HG02610 (cell line): ENCODE measurements at regions not wholly inside any gene's neighbourhood (a gene's known extent, or its start where the extent isn't known, plus 50 kb on each side); places are given as distances from the start of the nearest gene placed in this dataset.

Source experiments
- ATAC-seq: cut with Tn5 transposase; IDR thresholded peaks from one replicate; pipeline ENCODE4 v1.9.1; 2021; ENCODE audit warnings: mild to moderate bottlenecking, moderate library complexity; ENCODE audit not compliant: unreplicated experiment

DNA sequence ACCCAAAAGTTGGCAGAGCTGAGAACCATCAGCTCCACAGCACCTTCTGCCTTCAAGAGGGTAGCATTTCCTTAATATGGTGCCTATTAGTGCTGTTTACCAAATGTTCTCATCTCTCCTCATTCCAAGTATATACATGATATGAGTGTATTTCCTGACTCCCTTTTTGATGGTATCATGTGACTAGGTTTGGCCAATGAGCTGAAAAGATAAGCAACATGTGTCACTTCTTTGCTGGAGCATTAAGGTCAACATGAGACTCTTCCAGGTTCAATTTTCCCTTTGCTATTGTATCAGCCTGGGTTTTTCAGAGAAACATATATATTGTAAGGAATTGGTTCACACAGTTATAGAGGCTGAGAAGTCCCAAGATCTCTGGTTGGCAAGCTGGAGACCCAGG, 310.9 kb downstream of the HRH4 start:
- ATAC-seq = no peak

DNA sequence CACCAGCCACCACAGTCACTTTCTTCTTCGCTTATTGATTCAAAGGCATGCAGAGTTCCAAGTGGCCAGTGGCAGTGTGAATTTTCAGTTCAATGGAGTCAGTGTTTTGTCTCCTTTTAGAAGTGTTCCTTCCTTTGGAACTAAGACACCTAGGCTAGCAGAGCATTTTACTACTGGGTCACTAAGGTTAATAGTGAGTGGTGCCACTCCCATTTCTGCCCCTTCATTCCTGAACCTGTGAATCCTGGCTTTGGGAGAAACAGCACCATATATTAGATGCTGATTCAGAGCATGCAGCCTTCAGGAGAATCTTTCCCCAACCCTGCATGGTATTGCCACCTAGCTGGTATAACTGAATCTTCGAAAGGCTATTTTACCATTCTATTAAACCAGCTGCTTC, 312.7 kb downstream of the HRH4 start:
- ATAC-seq = no peak

DNA sequence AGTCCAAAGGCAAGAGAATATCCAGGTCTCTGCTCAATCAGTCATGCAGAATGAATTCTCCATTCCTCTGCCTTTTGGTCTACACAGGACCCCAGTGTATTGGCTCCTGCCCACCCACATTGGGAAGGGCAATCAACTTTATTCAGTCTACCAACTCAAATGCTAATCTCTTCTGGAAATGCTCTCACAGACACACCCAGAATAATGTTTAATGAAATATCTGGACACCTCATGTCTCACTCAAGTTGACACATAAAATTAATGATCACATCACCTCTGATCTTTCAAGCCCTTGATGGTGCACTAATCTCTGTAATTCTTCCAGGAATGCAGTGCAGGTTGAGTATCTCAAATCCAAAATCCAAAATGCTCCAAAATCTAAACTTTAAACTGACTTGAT, 315.6 kb downstream of the HRH4 start:
- ATAC-seq = no peak

DNA sequence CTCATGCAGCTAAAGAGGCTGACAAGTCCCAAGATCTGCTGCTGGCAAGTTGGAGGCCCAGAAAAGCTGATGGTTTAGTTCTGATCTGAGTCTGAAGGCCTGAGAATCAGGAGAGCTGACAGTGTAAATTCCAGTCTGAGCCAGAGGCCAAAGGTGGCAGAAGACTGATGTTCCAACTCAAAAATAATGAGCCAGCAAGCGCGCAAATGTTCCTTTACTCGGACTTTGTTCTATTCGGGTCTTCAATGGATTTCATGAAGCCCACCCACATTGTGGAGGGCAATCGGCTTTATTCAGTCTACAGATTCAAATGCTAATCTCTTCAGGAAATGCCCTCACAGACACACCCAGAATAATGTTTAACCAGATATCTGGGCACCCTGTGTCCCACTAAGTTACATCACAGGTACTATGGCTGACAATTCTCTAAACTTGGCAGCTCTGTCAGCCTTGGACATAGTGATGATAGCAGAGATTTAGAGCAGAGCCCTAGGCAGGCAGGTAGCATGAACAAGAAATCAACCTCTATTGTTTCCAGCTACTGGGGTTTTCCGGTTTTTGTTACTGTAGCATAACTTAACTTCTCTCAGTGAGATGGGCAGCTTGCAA, 318.5 kb downstream of the HRH4 start:
- ATAC-seq = no peak

DNA sequence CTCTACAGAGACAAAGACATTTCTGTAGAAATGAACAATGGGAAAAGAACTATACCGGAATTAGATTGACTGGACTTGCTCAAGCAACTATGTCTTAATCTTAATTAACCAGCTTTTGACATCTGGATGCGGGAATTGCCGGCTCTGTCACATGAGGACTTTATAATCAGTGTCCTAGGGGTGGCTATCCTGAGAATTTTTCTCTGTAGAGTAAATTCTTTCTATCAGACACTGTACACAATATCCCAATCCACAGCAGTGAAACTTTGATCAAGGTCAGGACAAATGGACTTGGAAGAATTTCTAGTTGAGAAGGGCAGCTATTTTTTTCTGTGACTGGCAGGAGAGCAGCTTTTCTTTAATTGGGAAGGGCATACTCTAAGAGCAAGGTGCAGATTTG, 322.1 kb downstream of the HRH4 start:
- no peak for ATAC-seq

- no peak for ATAC-seq
Measured at GRCh38 chr18:24785019-24785418, 324.6 kb downstream of the HRH4 start.

DNA sequence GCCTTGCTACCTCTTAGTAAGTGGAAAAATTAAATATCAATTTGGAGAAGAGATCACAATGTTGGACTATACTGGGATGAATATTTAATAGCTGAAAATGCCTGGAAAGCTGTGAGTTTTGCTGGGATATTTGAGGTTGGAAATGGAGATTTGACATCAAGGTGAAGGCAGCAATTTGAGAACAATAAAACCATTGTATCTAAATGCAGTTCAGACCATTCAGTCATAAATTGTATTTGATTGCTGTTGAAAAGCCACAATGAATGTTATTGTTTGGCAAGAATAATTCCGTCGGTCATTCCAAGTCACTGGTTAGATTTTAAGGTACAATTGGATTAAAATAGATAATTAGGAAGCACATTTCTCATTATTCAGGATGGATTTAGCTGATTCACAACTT, 325.6 kb downstream of the HRH4 start:
- no peak for ATAC-seq

GRCh38 chr18:24790347-24790746, 329.9 kb downstream of the HRH4 start:
- ATAC-seq = no peak

DNA sequence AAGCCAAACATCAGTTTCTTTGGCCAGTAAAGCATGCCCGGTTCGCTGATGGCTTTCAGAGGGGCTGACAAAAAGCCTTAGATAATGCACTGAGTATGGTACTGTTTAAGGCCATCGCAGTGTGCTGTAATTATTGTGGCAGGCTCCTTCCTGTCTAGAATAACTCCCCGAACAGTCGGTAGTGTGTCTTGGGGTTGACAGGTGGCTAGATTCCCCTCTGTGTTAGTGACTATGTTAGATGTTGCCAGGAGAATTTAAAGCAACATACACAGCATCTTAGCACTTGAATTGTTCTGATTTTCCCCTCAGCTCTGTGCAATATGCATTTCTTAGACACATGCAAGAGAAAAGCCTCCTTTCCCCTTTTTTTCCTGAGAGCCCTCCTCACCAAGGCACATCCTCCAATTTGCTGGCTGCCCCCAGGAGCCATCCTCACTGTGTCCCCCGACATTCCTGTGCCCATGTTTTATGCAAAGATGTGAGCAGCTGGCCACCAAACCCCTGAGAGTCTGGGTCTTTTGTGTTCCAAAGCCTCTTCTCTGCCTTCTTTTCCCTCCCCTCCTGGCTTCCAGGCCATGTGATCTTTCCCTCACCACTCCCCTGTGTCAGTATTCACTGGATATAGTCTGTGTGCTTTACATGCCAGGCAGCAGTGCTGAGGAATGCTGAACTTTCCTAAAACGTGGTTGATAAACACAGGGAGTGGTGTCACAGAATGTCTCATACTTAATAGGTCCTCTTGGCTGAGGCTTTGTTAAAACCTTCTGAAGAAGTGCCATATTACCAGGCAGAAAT, 331.5 kb downstream of the HRH4 start:
- ATAC-seq = no peak

- no peak for ATAC-seq
Measured at GRCh38 chr18:24793742-24794141, 333.3 kb downstream of the HRH4 start.

- ATAC-seq = no peak
Measured at GRCh38 chr18:24795129-24795528, 334.7 kb downstream of the HRH4 start.

DNA sequence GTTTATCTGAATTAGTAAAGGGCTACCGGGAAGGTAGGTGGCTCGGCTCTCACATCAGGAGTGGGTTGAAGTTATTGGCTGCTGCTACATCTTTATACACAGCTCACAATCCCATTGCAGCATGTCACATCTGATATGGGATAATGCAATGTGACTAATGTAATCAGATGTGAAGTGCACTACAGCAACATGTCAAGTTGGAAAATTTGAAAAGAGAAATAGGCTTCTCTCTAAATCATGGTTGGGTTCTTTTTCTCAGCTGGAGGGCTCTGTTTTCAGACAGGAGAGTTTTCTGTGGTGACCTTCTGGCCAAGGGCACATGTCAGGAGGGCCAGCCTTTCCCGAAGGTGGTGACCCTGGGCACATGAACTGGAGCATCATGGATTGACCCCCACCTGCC, 337.5 kb downstream of the HRH4 start:
- no peak for ATAC-seq

DNA sequence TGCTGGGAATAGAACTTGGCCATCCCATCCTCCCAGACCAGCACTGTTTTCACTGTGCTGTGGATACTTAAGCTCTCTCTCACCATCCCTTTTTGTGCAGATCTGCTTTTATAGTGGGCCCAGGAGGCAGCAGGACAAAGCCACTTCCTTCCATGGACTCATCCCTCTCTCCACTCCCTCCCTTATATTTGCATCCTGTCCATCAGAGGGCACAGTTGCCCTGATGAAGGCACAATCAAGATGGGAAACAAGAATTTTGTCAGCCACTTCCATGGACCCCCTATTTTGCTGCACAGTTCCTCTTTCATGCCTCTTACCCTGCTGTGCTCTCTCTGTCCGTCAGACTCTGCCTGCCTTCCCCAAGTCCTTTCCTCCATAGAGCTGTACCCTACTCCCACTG, 338.7 kb downstream of the HRH4 start:
- no peak for ATAC-seq

GRCh38 chr18:24799720-24800119, 339.3 kb downstream of the HRH4 start:
- ATAC-seq = no peak

DNA sequence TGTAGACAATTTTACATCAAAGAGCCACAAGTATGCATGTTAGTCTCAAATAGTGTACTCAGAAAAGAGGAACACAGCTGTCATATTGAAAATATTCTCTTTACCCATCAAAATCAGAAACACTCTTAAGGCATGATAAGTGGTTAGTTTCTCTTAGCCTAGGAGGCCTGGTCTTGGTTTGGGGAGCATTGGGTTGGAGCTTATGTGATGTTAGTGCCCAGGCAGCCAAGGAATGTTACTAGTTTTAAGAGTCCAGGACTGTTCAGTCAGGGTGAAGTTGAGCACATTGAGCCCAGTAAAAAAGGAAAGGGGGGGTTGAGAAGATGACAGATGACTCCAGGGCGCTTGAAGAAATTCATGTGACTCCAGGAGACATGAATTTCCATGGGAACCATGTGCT, 340.6 kb downstream of the HRH4 start:
- ATAC-seq = no peak

- ATAC-seq = no peak
Measured at GRCh38 chr18:24802456-24802855, 342.0 kb downstream of the HRH4 start.

GRCh38 chr18:24805156-24805555, 344.7 kb downstream of the HRH4 start:
- no peak for ATAC-seq

GRCh38 chr18:24809173-24809950, 348.9 kb downstream of the HRH4 start:
- ATAC-seq = no peak

- ATAC-seq = no peak
Measured at GRCh38 chr18:24810561-24811305, 350.3 kb downstream of the HRH4 start.

DNA sequence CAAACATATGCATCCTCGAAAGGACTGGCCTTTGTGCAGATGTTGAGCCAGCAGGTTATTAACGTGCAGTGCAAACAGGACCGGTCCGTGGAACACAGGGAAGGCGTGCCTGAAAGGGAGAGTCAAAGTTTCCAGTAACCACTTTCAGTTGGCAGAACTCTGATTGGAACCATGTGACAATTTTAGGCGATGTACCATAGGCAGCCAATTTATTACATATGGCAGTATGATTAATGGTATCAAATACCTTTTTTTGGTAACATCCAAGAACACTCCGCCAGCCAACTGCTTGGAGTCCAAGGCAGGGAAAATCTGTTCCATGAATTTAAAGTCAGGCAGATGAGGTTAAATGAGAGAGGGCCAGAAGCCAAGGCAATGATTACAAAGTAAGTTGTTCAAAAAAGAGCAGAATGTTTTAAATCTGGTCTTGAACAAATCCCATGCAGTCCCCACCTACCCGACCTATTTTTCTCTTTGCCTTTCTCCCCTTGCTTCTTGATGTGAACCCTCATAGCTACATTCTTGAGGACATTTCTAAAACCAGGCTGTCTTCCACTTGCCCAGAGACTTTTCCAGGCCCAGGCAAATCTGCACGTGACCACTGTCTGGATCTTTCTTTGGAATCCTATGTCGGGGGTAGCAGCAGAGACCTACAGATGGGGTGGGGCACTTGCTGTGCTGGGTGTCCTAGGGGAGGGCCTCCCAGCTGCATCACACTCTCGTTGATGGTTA, 351.7 kb downstream of the HRH4 start:
- no peak for ATAC-seq

GRCh38 chr18:24814521-24814920, 354.1 kb downstream of the HRH4 start:
- ATAC-seq = no peak
